ENCODE measurements at regions not wholly inside any gene's neighbourhood (a gene's known extent, or its start where the extent isn't known, plus 50 kb on each side); places are given as distances from the start of the nearest gene placed in this dataset.
"Not testable (repeated sequence)": the region's sequence is repeated elsewhere in the genome, so short reads cannot be mapped to it uniquely, and the experiment has no call there.

DNA sequence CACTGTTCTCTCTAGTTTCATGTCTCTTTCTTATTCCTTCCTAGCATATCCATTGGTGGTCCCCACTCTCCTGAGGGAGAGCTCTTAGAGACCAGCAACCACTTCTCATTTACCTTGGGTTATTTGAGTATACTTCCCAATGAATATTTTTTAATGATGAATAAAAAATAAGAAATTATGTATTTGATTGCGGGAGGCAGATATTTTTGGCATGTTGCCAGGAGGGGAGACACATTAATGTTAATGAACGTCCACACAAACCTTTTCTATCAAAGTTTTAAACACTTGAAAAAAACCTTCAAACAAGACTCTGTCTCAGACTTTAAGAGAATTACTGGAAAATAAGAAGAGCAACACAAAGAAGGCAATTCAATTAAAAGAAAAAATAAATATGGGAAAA is 260.6 kb upstream of the MAGI2 start:
- DNase-seq (ENCODE audit: low read depth), result no peak

DNA sequence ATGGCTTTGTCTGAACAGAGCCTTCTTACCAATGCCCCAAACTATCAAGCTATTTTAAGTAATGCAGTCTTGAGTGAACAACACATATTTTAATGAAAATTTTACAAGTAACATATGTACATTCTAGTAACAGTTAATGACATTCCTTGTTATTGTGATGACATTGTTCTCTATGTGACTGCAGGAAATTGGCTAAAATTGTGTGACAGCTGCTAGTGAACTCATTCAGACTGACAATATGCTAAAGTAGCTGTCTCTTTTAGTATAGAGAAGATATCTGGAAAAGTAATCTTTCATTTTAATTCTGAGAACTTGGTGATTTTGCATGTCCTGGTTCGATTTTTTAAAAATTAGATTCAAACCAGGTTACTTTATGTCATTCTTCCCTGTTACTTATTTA is 259.8 kb upstream of the MAGI2 start:
- no peak for DNase-seq (ENCODE audit: low read depth)

DNA sequence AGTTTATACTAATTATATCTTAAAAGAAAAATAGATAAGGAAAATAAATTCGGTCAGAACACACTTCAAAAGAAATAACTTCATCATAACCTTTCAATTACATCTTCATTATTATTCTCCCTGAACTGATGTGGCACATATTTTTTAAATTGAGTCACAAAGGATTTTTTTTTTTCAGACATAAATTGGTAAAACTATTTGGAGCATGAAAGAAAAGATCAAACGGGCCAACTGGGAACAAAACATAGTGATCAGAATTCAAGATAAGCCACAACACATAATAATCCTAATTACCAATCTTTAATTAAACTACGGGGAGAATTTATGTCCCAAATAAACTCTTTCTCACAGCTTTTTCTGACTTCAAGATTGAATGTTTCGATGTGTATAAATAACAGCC is 258.2 kb upstream of the MAGI2 start:
- no peak for DNase-seq (ENCODE audit: low read depth)

DNA sequence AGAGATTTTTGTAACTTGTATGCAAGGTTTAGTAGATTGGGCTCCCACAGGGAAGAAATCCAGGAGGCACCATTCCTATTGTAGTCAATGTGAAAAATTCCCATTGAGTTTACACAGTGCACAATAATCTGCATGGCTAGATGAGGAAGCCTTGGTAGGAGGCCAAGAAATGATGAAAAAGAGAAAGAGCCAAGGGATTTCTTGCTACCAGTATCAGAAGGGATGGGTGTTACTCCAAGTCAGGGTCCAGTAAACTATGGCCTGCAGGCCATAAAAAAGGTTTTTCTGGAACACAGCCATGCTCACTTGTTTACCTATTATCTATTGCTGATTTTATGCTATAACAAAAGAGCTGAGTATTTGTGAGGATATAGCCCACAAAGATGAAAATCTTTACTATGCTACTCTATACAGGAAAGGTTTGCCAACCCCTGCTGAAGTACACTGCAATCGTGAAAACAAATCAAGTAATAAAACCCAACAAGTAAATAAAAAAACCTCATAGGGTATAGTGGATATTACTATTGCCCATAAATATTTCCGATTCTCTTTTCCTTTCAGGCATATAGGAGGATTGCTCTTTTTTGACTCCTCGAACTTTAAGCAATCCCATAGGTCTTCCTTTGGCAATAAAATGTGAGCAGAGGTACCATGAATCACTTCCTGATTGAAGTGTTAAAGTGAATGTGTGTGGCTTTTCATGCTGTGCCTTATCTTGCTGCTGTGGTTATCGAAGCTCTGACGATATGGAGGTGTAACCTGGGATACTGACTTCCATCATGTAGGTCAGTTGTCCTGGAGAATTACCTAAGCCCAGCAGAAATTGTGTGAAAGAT is 256.3 kb upstream of the MAGI2 start:
- DNase-seq (ENCODE audit: low read depth), result no peak

DNA sequence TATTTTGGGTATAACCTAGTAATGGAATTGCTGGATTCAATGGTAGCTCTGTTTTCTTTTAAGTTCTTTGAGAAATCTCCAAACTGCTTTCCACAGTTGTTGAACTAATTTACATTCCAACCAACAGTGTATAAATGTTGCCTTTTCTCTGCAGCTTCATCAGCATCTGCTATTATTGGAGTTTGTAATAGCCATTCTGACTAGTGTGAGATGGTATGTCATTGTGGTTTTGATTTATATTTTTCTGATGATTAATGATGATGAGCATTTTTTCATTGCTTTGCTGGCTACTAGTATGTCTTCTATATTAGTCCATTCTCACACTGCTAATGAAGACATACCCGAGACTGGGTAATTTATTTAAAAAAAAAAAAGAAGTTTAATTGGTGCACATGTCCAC is 248.6 kb upstream of the MAGI2 start:
- DNase-seq (ENCODE audit: low read depth), result no peak

DNA sequence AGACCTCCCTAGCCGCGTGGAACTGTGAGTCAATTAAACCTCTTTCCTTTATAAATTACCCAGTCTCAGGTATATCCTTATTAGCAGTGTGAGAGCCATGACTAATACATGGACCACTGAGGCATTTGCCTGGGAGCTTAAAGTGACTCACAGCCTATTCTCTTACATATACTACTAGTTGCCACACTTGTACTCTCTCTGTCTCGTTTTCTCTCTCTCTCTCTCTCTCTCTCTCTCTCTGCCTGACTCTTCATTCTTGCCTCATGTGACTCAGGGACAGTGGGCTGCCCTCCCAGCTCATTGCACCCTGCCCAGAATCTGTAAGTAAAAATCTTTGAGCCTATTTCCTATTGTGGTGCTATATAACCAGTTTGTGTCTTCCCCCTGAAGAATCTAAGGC is 238.5 kb upstream of the MAGI2 start:
- no peak for DNase-seq (ENCODE audit: low read depth)

DNA sequence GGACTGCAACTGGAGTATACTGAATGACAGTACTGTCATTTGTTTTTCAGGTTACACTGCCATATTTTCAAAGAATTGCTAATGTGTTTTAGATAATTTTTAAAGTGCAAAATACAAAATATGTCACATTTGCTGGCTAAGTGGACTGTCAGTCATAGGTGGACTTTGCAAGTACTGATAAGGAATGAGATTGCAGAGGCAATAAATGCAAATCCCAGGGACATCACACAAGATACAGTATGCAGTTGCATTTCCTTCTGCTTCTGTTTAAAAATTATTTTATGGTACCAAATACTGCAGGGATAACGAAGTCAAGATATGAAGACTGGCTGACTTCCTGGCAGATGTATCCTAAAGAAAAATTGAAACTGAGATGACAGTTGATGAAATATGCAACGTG is 237.6 kb upstream of the MAGI2 start:
- DNase-seq (ENCODE audit: low read depth), result no peak

DNA sequence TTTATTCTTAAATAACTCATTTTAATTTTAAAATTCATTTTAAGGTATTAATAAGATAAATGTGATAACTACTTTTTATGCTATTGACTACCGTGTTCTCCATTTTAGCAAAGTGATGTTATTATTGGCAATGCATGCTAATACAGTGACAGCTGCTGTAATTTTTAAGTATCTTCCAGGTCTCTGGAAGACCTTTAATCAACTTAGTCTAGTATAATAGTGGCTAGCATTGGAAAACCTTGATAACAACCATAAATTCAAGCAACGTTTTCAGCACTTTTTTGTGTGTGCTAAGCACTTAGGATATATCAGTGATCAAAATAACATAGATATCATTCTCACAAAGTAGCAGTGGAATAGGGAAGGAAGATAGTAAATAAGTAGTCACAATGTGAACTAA is 230.9 kb upstream of the MAGI2 start:
- no peak for DNase-seq (ENCODE audit: low read depth)

DNA sequence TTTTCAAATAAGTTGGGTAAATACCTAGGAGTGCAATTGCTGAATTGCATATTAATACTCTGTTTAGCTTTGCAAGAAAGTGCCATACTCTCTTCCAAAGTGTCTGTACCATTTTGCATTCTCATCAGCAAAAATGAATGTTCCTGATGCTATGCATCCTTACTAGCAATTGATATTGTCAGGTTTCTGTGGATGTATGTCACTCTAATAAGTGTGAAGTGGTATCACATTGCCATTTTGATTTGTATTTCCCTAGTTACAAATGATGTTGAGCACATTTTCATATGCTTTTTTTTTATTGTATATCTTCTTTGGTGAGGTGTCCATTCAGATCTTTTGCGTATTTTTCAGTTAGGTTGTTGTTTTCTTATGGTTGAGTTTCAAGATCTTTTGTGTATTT is 230.4 kb upstream of the MAGI2 start:
- DNase-seq (ENCODE audit: low read depth), result no peak

DNA sequence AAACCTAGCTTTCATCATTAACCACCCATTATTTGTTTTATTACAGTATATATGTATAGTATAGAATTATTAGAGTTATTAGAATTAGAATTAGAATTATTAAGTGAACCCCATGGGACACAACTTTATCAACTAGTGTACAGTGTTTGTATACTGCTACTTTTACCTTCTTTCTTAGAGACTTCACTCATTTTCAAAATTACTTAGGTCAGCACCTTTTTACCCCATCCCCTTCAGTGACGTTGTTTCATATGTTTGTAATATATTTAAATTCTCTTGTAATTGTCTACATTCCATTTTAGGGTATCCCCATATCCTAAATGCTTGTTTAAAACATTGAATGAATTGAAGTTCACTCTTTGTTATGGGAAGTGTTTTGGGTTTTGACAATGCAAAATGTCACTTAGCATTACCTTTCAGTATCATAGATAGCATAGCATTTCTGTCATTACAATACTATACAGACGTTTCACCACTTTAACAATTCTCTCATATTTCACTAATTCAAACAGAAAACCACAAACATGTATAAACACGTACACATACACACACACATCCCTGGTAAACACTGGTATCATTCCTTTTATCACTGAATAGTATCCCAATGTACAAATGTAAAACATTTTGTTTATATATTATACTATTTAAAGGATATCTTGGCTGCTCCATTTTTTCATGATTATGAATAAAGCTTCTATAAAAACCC is 229.9 kb upstream of the MAGI2 start:
- DNase-seq (ENCODE audit: low read depth), result no peak

DNA sequence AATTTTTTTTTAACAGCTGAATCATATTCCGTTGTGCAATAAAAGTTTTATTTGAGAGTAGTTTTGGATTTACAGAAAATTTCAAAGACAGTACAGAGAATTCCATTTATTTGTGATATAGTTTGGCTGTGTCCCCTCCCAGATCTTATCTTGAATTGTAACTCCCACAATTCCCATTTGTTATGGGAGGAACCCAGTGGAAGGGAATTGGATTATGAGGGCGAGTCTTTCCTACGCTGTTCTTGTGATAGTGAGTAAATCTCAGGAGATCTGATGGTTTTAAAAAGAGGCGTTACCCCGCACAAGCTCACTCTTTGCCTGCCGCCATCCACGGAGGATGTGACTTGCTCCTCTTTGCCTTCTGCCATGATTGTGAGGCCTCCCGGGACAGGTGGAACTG is 228.0 kb upstream of the MAGI2 start:
- no peak for DNase-seq (ENCODE audit: low read depth)

DNA sequence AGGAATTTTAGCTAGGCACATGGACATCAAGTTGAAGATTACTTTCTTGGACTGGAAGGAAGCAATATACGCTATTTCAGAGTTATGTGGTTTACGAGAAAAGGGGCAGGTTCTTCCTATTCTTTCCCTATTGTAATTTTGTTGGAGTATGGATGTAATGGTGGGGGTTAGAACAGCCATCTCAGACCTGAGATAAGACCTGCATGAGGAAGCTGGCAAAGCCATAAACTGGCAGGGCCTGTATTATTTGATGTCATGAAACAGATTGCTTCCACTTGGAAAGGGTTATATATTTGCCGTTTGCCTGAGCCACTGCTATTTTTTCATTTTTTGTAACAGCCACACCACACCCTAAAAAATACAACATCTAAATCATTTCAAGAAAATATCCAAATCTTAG is 220.5 kb upstream of the MAGI2 start:
- no peak for DNase-seq (ENCODE audit: low read depth)

DNA sequence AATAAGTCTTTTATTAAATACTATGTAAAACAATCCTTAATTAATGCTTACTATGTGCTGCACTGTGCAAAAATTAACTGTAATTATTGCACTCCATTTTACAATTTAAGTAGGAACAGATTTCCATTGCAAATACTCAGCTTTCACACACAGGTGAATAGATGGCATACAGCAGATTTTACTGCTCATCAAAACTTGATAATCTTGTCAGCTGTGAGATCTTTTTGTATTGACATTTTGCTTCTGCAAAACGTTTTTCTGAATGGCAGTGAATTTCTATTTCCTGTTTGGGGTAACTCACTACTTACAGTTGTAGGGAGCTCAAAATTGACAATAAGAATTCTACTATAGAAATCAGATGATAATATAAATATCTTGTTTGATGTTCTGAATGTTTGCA is 220.0 kb upstream of the MAGI2 start:
- no peak for DNase-seq (ENCODE audit: low read depth)

DNA sequence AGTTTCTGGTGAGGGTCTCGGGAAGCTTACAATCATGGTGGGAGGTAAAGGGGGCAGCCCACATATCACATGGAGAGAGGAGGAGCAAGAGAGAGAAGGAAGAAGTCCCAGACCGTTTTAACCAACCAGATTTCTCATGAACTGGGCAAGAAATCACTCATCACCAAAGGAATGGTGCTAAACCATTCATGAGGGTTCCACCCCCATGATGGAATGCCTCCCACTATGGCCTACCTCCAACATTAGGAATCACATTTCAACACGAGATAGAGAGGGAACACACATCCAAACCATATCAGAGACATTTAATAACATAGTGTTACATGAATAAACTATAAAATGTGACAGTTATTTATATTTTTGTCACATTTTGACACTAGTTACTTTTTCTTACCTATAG is 214.8 kb upstream of the MAGI2 start:
- DNase-seq (ENCODE audit: low read depth), result no peak

DNA sequence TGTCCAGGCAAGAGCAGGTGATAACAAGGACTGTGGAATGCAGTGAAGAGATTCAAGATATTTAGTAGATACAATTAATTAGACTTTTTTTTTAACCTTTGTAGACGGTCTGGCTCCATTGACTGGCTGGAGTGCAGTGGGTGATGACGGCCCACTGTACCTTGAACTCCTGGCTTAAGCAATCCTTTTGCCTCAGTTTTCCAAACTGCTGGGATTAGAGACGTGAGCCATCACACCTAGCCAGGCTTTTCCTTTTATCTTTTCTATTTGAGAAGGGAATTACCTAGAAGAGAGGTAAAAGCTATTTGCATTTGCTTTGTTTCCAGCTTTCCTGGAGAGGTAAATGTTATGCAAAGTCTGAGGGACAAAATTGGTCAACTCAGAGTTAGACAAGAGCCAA is 213.0 kb upstream of the MAGI2 start:
- no peak for DNase-seq (ENCODE audit: low read depth)

DNA sequence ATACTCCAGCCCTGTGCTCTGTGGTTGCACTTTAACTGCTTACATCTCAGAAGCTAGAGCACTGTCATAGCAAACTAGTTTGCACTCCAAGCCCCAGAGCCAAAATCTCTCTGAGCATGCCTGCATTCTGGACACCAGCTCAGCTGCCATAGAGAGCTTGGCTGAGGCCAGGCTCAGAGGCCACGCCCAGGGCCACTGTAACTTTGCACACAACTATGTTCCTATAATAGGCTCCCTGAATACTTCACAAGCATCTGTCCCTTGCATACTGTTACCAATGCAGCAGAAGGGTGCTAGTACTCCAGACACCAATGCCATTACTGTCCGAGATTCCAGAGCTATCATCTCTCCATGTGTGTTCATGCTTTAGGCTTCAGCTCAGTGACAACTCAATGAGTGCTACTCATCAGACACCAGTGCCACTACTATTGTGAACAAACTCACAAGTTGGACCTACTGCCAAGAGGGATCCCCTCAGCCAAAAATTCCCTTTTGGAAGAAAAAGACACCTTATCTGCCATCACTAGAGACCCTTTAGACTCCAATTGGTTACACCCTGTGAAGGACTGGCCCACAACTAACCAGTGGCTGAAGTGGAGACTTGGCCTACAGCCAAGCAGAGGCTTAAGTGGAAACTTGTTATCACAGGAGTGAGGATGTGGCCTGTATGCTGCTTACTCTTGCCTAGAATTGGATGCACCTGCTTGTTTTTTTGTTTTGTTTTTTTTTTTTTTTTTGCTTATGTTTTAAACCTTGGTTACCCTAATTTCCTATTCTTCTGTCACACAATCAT is 211.6 kb upstream of the MAGI2 start:
- DNase-seq (ENCODE audit: low read depth), result no peak

DNA sequence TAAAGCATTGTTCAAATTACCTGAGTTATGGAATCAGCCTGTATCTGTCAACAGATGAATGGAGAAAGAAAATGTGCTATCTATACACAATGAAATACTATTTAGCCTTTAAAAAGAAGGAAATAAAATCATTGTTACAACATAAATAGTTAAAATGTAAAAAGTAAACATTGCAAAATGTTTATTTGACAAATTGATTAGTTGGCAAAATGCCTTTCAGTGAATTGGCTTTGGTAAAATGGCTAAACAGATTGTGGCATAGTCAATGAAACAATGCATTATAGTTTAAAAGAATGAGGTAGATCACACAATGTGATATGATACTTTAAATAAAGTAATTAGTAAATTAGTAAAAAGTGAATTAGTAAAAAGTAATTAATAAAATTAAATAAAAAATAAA is 204.8 kb upstream of the MAGI2 start:
- DNase-seq (ENCODE audit: low read depth), result no peak

DNA sequence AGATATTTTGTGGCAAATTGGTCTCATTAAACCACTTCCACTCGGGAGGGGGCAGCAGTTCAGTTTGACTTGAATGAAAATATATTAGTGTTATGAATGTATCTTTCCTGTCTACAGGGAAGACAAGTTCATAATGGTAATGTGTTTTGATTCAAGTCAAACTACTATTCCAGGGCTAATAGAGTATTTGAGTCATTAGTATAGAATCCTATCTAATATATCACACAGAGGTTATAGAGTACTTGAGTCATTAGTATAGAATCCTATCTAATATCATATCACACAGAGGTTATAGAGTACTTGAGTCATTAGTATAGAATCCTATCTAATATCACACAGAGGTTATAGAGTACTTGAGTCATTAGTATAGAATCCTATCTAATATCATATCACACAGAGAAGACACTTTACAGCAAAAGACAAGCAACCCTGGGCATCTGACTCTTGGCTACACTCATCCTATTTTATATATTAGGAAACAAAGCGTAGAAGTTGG is 199.7 kb upstream of the MAGI2 start:
- DNase-seq (ENCODE audit: low read depth), result no peak

DNA sequence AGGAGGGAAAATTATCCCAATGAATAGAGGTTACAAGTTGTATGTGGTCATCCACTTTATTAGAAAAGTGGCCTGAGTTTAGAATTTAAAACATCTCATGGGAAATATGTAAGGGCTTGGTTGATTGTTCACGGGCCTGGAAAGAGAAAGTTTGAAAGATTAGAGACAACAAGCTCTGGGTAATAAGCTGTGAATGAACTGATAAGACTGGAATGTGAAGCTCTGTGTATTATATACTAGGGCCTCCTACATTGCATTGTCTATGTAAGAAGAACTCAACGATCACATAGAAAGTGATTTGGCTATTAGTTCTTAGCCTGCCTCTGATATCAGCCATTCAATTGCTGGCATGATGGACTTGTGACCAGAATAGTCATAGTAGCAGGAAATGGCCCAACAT is 199.2 kb upstream of the MAGI2 start:
- DNase-seq (ENCODE audit: low read depth), result no peak

DNA sequence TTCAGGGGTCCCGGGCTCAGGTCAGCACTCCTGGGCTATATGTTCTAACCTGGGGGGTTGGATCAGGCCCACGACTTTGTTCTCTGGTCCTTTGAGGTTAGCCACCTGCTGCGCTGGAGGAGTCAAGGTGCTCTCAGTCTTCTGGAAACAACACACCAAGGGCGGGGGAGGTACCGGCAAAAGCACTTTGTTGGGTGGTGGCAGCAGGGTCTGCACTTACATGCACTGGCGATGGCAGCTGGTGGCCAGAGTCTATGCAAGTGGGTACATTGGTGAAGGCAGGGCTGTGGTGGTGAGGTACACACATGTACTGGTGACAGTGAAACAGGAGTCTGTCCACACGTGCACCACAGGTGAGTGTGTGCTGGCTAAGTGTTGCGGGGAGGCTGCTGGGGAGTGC is 194.2 kb upstream of the MAGI2 start:
- no peak for DNase-seq (ENCODE audit: low read depth)

DNA sequence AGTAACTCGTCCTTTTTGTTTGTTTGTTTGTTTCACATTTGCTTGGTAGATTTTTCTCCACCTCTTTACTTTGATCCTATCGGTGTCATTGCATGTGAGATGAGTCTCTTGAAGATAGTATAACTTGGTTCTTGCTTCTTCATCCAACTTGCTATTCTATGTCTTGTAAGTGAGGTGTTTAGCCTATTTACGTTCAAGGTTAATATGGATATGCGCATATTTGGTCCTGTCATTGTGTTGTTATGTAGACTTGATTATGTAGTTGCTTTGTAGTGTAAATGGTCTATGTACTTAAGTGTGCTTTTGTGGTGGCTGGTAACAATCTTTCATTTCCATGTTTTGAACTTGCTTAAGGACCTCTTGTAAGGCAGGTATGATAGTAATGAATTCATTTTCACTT is 192.8 kb upstream of the MAGI2 start:
- DNase-seq (ENCODE audit: low read depth), result no peak

DNA sequence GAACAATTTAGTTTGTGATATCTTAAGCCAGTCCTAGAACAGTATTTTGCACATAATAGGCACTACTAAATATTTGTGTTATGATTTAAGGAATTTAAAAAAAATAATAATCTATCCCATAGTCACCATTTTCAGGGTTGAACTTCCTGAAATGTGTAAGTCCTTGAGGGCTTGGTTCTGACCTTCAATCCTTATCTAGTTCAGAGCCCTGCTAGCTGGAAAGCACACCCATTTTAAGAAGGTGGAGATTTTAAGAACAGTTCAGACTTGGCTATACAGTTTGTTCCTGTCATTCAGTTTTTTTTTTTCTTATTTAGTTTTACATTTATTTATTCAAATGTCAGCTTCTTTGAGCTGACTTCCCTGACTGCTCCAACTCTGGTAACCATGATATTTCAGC is 183.4 kb upstream of the MAGI2 start:
- no peak for DNase-seq (ENCODE audit: low read depth)

DNA sequence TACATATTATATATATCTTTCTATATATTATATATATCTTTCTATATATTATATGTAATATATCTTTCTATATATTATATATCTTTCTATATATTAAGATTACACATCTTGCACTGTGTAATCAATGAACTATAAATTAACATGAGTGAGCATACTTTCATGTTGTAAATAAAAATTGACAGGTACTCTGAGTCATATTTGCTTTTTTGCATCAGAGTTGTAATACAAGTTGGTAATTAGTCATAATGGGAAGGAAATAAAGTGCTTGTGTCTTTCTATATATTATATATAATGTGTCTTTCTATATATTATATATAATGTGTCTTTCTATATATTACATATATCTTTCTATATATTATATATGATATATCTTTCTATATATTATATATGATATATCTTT is 172.5 kb upstream of the MAGI2 start:
- not testable (repeated sequence) for DNase-seq (ENCODE audit: low read depth)

Measured in activated T-cell treated with anti-CD3 and anti-CD28 coated beads for 1 hour (primary cell).